Esophagus (tissue), 2 donors: ENCODE measurements at regions not wholly inside any gene's neighbourhood (a gene's known extent, or its start where the extent isn't known, plus 50 kb on each side); places are given as distances from the start of the nearest gene placed in this dataset.
A peak's percentile ranks its signal among the peaks of the same experiment; 100 is the strongest.

Experiments
- H3K27ac ChIP-seq, 2 donors: one replicate each; pipeline ENCODE4 v1.5.1; 2013; ENCODE audit warnings: low read depth in 2 of 2, mild to moderate bottlenecking in 2 of 2, inconsistent platforms in 1 of 2, low read length in 1 of 2, moderate library complexity in 1 of 2
- H3K27me3 ChIP-seq, 2 donors: one replicate each; pipeline ENCODE4 v1.6.1; 2013; ENCODE audit warnings: low read length in 2 of 2, control low read depth in 1 of 2, mild to moderate bottlenecking in 1 of 2; ENCODE audit not compliant: insufficient read depth in 2 of 2, control insufficient read depth in 1 of 2
- H3K36me3 ChIP-seq, 2 donors: one replicate each; pipeline ENCODE4 v1.6.1; 2013; ENCODE audit warnings: low read length in 1 of 2; ENCODE audit not compliant: control insufficient read depth in 2 of 2, insufficient read depth in 2 of 2
- H3K4me1 ChIP-seq, 2 donors: one replicate each; pipeline ENCODE4 v1.6.1; 2013; ENCODE audit warnings: low read length in 1 of 2; ENCODE audit not compliant: control insufficient read depth in 2 of 2, insufficient read depth in 2 of 2
- H3K4me3 ChIP-seq, 2 donors: one replicate each; pipeline ENCODE4 v1.5.1; 2013; ENCODE audit warnings: low read length in 2 of 2, mild to moderate bottlenecking in 2 of 2, low read depth in 1 of 2, moderate library complexity in 1 of 2
- H3K9me3 ChIP-seq, 2 donors: one replicate each; pipeline ENCODE4 v1.6.1; 2013; ENCODE audit warnings: mild to moderate bottlenecking in 2 of 2, low read depth in 1 of 2, low read length in 1 of 2, moderate library complexity in 1 of 2; ENCODE audit not compliant: control insufficient read depth in 2 of 2, insufficient read depth in 1 of 2
- WGBS, 2 donors: extraction: QIAGEN DNeasy Blood & Tissue Kit; methylation state at CpG; one replicate each; pipeline ENCODE4 v1.1.7; 2013; 5-methylcytosine and 5-hydroxymethylcytosine counted together
- donor health status: healthy with polysubstance abuse.
- donor health status: Bipolar disorder and iron deficiency.

DNA sequence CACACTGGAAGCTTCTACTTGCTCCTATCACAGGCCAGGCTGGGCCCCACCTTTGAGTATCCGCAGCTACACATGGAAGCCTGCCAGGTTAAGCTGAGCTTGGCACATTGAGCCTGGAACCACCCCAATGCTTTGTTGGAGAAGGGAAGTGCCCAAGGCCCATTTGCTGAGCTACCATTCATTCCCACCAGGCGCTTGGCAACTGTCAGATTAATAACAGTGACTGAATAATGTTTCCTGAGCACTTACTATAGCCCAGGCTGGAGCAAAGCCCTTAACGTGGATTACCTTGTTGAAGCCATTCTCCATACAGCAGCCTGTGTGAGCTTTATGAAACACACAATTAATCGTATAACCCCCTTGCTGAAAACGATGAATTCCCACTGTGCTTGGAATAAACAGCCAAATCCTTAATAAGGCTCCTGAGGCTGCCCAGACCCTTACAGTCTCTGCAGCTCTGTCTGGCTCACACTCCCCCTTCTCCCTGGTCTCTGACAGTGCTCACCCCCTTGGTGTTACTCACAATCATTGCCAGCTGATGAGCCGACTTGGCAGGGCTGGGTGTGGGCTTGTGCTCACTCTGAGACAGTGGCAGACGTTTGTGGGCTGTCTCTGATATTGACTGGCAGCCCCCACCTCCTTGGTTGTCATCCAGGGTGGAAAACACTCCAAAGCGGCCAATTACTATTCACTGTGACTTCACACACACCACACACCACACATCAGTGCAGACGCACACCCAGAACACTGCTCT lies 357.1 kb downstream of the MAFB start:
- no peaks in the 10 kb centered on the region for H3K27me3 ChIP-seq
- no peak overlapping the region for H3K4me3 ChIP-seq
- peaks cover 0 to 8% of the 10 kb centered on the region in 2 donors for H3K4me1 ChIP-seq
- no peaks in the 10 kb centered on the region for H3K9me3 ChIP-seq
- peak overlapping the region; percentile 32 to 39 for H3K27ac ChIP-seq
- no peaks in the 10 kb centered on the region for H3K36me3 ChIP-seq
- 37 to 48% methylated on average over 9 of the region's 9 CpGs for WGBS, 2 donors

DNA sequence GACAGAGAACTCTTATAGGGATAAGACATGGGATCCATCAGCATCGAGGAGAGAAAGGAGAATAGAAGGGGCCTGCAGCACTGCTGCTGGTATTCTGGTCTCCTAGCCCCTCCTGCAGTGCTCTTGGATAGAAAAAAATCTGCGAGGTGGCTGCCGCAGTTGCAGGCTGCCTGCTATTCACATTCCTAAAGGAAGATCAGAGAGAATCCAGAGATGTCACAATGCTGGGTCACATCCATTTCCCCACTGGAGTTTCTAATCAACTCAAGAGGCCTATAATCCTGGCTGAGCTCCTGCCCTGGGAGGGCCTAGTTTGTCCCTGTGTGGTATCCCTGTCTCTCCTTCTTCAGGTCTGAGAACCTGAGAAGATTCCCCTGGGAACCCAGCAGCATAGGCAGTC lies 357.8 kb downstream of the MAFB start:
- Histone ChIP-seq H3K4me3 (no peak overlapping the region), H3K27ac (peak overlapping the region; percentile 2 to 39), H3K27me3 (no peaks in the 10 kb centered on the region), H3K4me1 (peaks cover 0 to 8% of the 10 kb centered on the region in 2 donors), H3K9me3 (no peaks in the 10 kb centered on the region), H3K36me3 (no peaks in the 10 kb centered on the region)
- 80 to 90% methylated on average over 3 of the region's 3 CpGs for WGBS, 2 donors

DNA sequence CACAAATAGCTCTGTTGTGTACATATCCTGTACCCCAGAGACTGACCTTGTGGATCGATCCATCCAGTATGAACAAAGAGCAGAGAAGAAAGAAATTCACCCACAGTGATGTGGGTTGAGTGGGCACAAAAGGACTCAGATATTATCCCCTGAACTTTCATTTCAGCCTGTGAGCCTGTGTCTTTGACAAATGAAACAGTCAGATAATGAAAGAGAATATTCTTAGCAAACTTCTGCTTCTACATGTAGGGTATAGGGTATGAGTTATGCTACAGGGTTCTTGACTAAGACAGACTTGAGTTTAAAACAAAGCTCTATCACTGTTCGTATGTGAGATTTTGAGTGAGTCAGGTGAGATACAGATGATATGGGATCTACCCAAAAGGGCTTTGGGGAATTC lies 359.7 kb downstream of the MAFB start:
- Histone ChIP-seq H3K27me3 (no peaks in the 10 kb centered on the region), H3K4me3 (no peak overlapping the region), H3K27ac (no peak overlapping the region), H3K36me3 (no peaks in the 10 kb centered on the region), H3K4me1 (peaks cover 0 to 8% of the 10 kb centered on the region in 2 donors), H3K9me3 (no peaks in the 10 kb centered on the region)
- WGBS, 2 donors = 82 to 86% methylated on average over 2 of the region's 2 CpGs

GRCh38 chr20:40326784-40327183 lies 362.3 kb downstream of the MAFB start:
- H3K27me3 ChIP-seq = no peaks in the 10 kb centered on the region
- H3K27ac ChIP-seq = no peak overlapping the region
- H3K4me1 ChIP-seq = peaks cover 0 to 3% of the 10 kb centered on the region in 2 donors
- no peak overlapping the region for H3K4me3 ChIP-seq
- H3K36me3 ChIP-seq = no peaks in the 10 kb centered on the region
- H3K9me3 ChIP-seq = no peaks in the 10 kb centered on the region
- 45 to 50% methylated on average over 3 of the region's 3 CpGs for WGBS, 2 donors

- Histone ChIP-seq H3K9me3 (no peaks in the 10 kb centered on the region), H3K36me3 (no peaks in the 10 kb centered on the region), H3K4me3 (no peak overlapping the region), H3K27ac (no peak overlapping the region), H3K27me3 (no peaks in the 10 kb centered on the region), H3K4me1 (no peaks in the 10 kb centered on the region)
- 95% methylated on average over 2 of the region's 2 CpGs for WGBS, 2 donors
These were observed 363.9 kb downstream of the MAFB start for GRCh38 chr20:40325006-40325568.

GRCh38 chr20:40323361-40323794 lies 365.7 kb downstream of the MAFB start:
- Histone ChIP-seq H3K27ac (peak overlapping the region; percentile 66 to 76), H3K4me1 (no peaks in the 10 kb centered on the region), H3K9me3 (no peaks in the 10 kb centered on the region), H3K27me3 (no peaks in the 10 kb centered on the region), H3K4me3 (no peak overlapping the region), H3K36me3 (no peaks in the 10 kb centered on the region)
- 45 to 63% methylated on average over 5 of the region's 5 CpGs for WGBS, 2 donors

DNA sequence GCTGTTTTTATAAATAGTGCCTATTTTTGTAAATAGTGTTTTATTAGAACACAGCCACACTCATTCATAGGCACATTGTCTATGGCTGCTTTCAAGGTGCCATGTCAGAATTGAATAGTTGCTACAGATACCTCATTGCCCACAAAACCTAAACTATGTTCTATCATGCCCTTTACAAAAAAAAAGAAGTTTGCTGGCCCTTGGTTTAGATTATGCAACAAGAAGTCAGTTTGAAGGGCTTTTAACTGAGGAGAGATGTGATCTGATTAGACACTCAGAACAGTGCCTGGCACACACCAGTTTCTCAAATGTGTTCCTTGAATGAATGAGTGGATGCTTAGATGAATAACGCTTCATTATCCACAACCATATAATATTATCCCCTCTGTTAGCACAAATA lies 366.1 kb downstream of the MAFB start:
- H3K27me3 ChIP-seq = no peaks in the 10 kb centered on the region
- H3K9me3 ChIP-seq = no peaks in the 10 kb centered on the region
- no peaks in the 10 kb centered on the region for H3K36me3 ChIP-seq
- H3K27ac ChIP-seq = peak overlapping the region; percentile 66 to 76
- WGBS, 2 donors = 63 to 87% methylated on average over 1 of the region's 1 CpG
- no peak overlapping the region for H3K4me3 ChIP-seq
- H3K4me1 ChIP-seq = no peaks in the 10 kb centered on the region

- H3K4me1 ChIP-seq = peaks cover 0 to 4% of the 10 kb centered on the region in 2 donors
- H3K4me3 ChIP-seq = no peak overlapping the region
- H3K27me3 ChIP-seq = no peaks in the 10 kb centered on the region
- no peaks in the 10 kb centered on the region for H3K9me3 ChIP-seq
- no peak overlapping the region for H3K27ac ChIP-seq
- H3K36me3 ChIP-seq = no peaks in the 10 kb centered on the region
- WGBS, 2 donors = 84 to 90% methylated on average over 7 of the region's 7 CpGs
These were observed 368.5 kb downstream of the MAFB start for GRCh38 chr20:40320517-40321011.

DNA sequence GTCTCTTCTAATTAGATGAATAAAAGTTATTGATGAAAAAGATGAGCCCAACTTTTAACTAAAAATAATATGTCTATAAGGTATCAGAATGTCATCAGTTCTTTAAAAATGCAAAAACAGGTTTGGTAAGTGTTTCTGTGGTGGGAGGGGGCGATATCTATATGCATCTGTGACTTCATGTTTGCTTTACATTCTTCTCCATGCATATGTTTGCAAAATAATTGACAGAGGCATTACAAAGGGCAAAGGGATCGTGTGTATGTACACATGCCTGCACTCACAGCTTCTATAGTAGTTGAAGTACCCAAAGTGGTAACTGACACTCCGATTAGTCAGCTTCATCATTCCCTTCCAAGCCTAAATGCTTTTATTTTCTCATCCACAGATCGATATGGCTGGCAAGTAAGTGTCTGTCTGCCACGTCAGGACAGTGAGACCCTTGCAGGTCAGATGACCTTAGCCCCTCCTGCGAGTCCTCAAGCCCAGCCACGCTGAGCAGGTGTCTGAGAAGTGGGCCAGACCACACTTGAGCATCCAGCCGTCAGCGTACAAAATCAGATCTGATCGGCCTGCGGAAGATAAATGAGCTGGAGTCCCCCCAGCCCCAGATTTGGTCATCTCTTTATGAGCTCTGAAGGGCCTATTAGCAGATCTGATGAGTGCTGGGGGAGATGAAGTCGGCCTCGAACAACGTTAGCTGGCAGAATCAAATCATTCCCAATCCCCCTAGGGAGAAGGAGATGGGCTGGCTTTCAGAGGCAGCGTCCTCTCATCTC lies 369.1 kb downstream of the MAFB start:
- WGBS, 2 donors = 68 to 76% methylated on average over 15 of the region's 15 CpGs
- no peaks in the 10 kb centered on the region for H3K27me3 ChIP-seq
- no peaks in the 10 kb centered on the region for H3K36me3 ChIP-seq
- peaks cover 0 to 4% of the 10 kb centered on the region in 2 donors for H3K4me1 ChIP-seq
- H3K4me3 ChIP-seq = no peak overlapping the region
- no peaks in the 10 kb centered on the region for H3K9me3 ChIP-seq
- no peak overlapping the region for H3K27ac ChIP-seq
